HG03159 (cell line): ENCODE measurements at regions not wholly inside any gene's neighbourhood (a gene's known extent, or its start where the extent isn't known, plus 50 kb on each side); places are given as distances from the start of the nearest gene placed in this dataset.
"Not testable (repeated sequence)": the region's sequence is repeated elsewhere in the genome, so short reads cannot be mapped to it uniquely, and the experiment has no call there.

Experiments used
- ATAC-seq: cut with Tn5 transposase; IDR thresholded peaks from one replicate; pipeline ENCODE4 v1.9.1; 2021; ENCODE audit warnings: mild to moderate bottlenecking, moderate library complexity; ENCODE audit not compliant: unreplicated experiment

- ATAC-seq, result no peak
Observed at GRCh38 chr5:166710271-166710670, 1581.2 kb upstream of the WWC1 start.

- no peak for ATAC-seq
Observed at GRCh38 chr5:166712447-166713185, 1578.8 kb upstream of the WWC1 start.

GRCh38 chr5:166713295-166713694 lies 1578.2 kb upstream of the WWC1 start:
- ATAC-seq, result no peak

- ATAC-seq, result no peak
Observed at GRCh38 chr5:166716856-166717492, 1574.5 kb upstream of the WWC1 start.

- ATAC-seq, result no peak
Observed at GRCh38 chr5:166719991-166720390, 1571.5 kb upstream of the WWC1 start.

GRCh38 chr5:166722939-166723338 lies 1568.5 kb upstream of the WWC1 start:
- no peak for ATAC-seq

GRCh38 chr5:166724284-166724683 lies 1567.2 kb upstream of the WWC1 start:
- no peak for ATAC-seq

- no peak for ATAC-seq
Observed at GRCh38 chr5:166725593-166725992, 1565.9 kb upstream of the WWC1 start.

GRCh38 chr5:166726406-166726805 lies 1565.0 kb upstream of the WWC1 start:
- no peak for ATAC-seq

GRCh38 chr5:166742951-166743350 lies 1548.5 kb upstream of the WWC1 start:
- ATAC-seq, result not testable (repeated sequence)

GRCh38 chr5:166746506-166746905 lies 1544.9 kb upstream of the WWC1 start:
- ATAC-seq, result no peak

- ATAC-seq, result no peak
Observed at GRCh38 chr5:166750376-166750775, 1541.1 kb upstream of the WWC1 start.

GRCh38 chr5:166758151-166758550 lies 1533.3 kb upstream of the WWC1 start:
- ATAC-seq, result no peak

- no peak for ATAC-seq
Observed at GRCh38 chr5:166767858-166768257, 1523.6 kb upstream of the WWC1 start.

GRCh38 chr5:166768536-166768935 lies 1522.9 kb upstream of the WWC1 start:
- no peak for ATAC-seq

- ATAC-seq, result no peak
Observed at GRCh38 chr5:166772770-166773169, 1518.7 kb upstream of the WWC1 start.

- ATAC-seq, result no peak
Observed at GRCh38 chr5:166781737-166782136, 1509.7 kb upstream of the WWC1 start.

GRCh38 chr5:166784545-166785078 lies 1506.8 kb upstream of the WWC1 start:
- ATAC-seq, result no peak

- no peak for ATAC-seq
Observed at GRCh38 chr5:166786178-166786577, 1505.3 kb upstream of the WWC1 start.

- no peak for ATAC-seq
Observed at GRCh38 chr5:166786889-166787288, 1504.6 kb upstream of the WWC1 start.

- no peak for ATAC-seq
Observed at GRCh38 chr5:166788050-166788449, 1503.4 kb upstream of the WWC1 start.

- no peak for ATAC-seq
Observed at GRCh38 chr5:166795756-166796155, 1495.7 kb upstream of the WWC1 start.
